ENCODE measurements at regions not wholly inside any gene's neighbourhood (a gene's known extent, or its start where the extent isn't known, plus 50 kb on each side); places are given as distances from the start of the nearest gene placed in this dataset.

DNA sequence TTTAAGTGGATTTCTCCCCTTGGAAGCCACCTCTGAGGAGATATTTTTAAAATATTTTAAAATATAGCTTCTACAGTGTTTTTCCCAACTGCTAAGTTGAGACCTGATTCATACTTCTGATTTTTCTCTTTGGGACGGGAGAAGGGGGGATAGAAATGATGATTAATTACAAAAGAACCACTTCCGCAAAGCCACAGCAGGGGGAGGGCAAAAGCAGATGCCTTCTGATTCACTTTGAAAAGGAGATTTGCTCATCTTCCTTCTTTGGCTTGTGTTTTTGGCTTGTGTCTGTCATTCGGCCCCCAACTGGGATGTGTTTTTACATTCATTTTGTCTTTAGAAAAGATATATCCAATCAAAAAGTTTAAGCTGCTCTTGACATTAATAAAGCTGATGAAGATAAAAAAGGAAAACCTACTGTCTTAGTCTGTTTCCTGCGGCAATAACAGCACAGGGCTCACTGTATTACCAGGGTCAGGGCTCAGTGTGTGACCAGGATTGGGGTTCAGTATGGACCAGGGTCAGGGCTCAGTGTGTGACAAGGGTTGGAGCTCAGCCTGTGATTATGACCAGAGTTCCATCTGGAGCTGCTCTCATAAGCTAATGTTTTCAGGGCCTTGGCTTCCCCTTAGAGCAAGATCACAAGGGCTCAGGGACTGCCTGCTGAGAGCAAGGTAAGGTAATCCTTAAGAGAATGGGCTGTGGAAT, 223.2 kb downstream of the MTHFS start:
- peak; percentile 85 for DNase-seq

DNA sequence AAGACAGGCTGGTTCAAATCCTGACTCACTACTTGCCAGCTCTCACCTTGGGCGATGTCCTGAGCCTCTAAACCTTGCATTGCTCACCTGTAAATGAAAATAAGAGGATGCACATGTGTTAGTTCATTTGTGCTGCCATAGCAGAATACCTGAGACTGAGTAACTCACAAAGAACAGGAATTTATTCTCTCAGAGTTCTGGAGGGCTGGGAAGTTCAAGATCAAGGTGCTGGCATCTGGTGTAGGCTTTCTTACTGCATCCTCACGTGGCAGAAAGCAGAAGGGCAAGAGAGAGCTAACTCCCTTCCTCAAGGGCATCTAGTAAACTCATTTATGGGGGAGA, 222.7 kb downstream of the MTHFS start:
- no peak for DNase-seq

DNA sequence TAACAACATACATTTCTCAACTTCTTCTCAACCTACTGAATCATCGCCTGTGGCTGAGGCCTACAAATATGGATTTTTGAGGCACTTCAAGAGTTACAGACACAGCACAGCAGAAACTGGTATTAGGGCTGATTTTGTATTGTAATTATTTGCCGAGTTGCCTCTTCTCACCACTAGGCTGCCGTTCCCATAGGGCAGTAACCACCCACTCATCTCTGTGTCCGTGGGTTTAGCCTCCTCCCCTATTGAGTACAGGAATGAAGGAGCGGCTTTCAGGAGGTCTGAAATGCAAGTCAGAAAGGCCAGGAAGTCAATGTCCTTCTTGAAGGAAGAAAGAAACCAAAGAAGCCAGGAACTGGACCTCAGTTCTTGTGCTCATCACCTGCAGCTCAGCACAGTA, 220.8 kb downstream of the MTHFS start:
- DNase-seq = peak; percentile 5

DNA sequence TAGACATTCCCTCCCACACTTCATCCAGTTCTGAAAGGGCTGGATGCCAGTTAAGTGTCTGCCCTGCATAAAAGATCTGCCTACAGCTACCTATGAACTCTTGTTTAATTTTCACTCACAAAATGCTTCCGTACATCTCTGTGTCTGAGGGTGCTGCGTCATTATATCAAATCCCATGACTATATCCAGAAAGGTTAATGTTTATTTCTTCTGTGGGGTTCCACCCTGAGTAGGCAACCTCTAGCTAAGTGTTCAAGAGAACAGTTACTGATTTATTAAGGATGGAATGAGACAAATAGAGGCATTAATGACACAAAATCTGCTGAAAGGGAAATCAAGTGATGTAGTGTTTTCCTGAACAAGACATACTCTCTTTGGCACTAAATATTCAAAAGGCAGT, 220.2 kb downstream of the MTHFS start:
- DNase-seq = no peak

DNA sequence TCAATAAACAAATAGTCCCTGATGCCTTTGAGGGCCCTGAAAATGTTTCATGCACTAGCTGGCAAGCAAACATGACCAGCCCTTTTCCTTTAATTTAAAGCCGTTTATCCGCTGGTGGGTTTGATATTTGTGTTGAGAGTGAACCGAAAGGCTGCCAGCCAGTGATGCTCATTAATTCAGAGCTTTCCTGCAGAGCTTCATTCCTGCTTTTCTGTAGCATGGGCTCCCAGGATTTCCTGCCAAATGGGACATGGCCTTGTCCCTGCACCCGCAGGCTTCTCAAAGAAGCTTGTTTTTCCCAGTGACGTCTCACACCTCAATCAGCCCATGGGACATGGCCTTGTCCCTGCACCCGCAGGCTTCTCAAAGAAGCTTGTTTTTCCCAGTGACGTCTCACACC, 219.6 kb downstream of the MTHFS start:
- no peak for DNase-seq

DNA sequence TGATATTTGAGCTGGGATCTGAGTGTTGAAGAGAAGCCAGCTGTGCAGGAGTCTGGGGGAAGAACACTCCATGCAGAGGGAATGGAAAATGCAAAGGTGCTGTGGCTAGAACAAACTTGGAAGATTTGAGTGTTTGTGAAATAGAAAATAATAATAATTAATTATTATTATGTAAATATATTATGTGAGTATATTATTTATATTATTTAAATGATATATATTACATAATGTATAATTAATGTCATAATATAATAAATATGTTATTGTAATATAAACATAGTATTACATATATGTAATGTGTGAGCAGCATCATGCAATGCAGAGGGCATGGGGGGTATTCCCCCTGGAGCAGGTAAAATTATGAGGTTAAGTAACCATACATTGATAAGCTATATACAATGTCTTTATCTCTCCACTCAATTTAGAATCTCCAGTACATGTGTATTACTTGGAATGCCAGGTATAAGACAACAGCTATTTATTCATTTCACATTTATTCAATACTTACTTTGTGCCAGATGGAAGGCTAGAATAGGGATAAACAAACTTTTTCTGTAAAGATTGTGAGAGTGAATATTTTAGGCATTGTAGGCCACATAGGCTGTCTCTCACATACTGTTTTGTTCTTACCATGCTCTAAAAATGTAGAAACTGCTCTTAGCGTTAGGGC, 218.6 kb downstream of the MTHFS start:
- DNase-seq = no peak

DNA sequence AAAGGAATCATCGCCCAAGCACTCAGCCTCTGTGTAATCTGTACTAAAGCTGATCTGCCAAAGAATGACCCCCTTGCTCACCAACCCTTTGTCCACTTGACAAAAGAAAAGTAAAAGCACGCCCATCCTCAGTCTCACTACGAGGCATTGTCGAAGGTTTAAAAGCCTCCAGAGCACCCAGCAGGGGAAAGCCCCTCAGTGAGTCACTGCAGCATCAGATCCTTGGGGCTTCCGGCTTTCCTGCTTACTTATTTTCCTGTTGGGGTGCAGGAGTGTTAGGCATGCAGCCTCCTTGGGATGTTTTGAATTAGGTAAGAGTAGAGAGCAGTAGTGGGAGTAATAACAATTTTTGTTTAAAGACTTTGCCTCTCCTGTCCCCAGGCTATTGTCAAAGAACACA, 216.1 kb downstream of the MTHFS start:
- peak; percentile 93 for DNase-seq

DNA sequence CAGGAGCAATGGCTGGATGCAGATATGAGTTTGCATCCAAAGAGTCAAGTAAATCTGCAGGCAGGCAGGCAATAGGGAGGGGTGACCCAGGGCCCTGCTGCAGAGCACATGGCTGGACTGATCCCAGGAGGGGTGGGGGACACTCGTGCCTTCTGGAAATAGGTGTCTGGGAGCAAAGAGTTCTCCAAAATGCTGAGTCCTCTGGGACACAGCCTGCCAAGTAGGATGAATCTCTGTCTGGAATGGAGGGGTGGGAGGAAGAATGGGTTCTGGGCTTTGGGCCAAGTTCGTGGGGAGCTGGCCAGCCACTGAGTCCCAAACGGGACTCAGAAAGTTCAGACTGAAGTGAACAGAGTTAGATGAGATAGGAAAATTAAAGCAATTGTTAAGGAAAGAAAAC, 214.5 kb downstream of the MTHFS start:
- peak; percentile 83 for DNase-seq

DNA sequence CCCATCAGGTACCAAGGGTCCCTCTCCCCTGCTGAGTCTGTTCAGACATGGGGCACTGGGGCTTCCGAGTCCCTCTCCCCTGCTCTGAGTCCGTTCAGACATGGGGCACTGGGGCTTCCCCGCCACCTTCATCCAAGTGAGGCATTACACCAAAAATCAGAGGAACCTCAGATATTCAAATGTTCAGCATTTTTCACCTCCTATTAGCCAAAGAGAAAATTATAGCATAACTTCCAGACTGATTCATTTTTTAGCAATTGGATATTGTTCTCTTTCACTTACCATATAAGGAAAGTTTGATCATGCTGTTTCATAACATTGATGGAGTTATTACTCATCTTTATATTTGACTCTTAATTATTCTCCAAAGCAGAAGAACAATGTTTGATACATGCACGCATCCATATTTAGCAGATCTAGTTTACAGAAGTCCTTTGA, 213.9 kb downstream of the MTHFS start:
- peak; percentile 78 for DNase-seq

DNA sequence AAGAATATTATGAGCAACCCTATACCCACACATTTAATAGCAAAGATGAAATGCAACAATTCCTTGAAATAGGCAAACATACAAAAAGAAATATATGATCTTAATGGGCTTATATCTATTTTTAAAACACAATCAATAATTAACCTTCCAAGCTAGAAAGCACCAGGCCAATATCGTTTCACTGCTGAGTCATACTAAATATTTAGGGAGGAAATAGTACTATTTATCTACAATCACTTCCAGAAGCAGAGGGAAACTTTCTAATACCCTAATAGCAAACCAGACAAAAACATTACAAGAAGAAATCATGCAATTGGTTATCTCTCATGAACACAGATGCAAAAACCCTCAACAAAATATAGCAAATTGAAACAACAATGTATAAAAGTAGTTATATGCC, 207.8 kb downstream of the MTHFS start:
- DNase-seq = no peak

DNA sequence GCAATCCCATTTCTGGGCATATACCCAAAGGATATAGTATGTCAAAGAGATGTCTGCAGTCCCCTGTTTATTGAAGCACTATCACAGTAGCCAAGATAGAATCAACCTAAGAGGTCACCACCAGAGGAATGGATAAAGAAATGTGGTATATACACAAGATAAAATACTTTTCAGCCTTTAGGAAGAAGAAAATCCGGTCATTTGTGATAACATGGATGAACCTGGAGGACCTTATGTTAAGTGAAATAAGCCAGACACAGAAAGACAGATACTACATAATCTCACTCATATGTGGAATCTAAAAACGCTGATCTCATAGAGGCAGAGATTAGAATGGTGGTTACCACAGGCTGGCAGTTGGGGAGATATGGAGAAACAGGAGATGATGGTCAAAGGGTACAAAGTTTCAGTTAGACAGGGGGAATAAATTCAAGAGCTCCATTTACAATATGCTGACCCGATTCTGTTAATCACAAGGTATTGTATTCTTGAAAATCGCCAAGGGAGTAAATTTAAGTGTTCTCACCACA, 195.8 kb downstream of the MTHFS start:
- DNase-seq = no peak

DNA sequence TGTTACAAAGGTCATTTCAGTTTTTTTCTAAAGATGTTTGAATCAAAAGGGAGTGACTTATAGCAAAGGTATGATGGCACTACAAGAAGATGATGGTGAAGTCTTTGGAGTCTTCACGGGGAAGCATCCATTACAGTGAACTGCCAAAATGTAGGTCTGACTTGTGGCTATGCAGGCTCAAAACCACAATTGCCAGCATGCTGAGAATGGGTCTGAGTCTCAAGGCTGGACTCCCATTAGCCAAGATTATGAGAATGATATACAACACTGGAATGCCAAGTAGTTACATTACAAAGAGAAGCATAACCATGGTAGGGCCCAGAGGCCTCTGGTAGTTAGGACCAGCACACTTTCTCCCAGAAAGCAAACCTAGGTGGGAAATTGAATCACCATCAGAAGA, 194.2 kb downstream of the MTHFS start:
- peak; percentile 12 for DNase-seq

DNA sequence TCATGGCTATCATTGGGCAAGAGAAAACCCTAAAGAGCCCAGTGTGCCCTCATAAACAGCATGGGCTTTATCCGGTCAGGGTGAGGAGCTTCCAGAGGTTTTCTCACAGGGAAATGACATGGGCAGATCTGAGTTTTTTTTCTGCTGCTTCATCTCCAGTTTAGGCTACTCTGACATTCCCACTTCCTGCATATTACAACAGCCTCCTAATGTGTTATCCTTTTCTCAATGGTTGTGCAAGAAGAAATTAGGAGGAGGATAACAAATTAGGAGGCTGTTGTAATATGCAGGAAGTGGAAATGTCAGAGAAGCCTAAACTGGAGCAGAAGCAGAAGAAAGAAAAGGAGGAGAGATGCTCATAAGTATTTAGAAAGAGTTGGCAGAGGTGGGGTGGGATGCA, 175.6 kb downstream of the MTHFS start:
- no peak for DNase-seq

DNA sequence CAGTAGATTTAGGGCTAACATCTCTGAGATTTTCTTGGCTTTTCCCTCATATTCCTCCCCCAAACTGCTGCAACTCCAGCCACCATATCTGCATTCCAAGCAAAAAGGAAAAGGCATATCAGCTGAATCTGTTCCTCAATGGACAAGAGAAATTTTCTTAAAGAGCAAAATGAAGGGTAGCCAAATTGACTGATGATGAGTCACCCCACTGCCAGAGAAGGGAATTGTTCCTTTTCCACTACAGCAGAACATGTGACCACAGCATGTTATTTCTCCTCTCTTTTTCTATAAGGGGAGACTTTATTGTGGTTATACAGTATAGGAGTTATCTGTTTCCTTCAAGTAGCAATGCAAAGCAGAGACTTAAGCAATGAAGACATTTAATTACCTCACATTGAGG, 172.5 kb downstream of the MTHFS start:
- peak; percentile 56 for DNase-seq

DNA sequence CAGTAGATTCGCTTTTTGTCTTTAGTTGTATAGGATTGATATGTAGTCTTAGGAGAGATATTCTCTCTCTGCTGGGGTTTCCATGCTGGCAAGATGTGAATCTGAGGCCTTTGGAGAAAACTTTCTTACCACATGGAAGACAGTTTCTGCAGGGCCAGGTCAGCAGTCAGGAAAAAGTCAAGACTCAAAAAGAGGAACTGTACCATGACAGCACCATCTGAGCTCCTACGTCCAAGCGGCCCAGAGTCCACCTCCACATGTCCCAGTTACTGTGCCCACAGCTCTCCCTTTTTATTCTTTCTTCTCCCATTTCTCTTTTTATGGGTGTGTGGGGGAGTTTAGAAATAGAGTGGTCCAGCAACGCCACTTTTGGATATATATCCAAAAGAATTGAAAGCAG, 172.0 kb downstream of the MTHFS start:
- DNase-seq = no peak

DNA sequence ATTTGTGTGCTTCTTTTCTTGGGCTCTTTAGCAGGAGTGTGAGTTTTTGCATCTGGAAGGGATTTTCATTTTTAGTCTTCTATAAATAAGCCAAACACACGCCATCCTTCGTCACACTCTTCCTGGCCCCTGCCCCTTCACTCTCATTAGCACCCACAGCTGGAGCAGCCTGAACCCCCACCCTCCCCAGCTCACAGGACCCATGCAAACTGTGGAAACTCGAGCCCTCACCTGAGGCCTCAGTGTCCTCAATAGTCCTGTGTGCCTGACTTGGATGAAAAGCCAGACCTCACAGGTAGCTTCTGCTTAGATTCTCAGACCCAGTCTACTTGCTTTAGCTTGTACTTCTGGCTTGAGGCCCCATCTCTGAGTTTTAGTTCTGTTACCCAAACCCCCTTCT, 167.9 kb downstream of the MTHFS start:
- DNase-seq = no peak

DNA sequence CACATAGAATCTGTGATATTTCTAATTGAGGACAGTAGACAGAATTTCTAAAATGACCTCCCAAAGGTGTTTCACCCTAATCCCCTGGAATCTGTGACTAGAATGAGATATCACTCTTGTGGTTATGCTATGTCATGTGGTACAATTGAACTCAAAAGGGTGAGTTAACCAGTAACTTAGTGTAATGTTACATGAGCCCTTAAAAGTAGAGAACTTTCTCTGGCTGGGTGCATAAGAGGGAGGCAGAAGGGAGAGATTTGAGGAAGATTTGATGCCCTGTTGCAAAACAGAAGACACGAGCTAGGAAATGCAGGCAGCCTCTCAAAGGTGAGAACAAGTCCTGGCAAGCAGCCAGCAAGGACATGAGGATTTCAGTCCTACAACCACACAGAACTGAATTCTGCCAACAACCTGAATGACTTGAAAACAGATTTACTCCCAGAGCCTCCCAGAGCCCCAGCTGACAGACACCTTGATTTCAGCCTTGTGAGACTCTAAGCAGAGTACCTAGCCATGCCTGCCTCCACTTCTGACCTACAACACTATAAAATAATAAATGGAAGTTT, 160.3 kb downstream of the MTHFS start:
- DNase-seq = no peak

DNA sequence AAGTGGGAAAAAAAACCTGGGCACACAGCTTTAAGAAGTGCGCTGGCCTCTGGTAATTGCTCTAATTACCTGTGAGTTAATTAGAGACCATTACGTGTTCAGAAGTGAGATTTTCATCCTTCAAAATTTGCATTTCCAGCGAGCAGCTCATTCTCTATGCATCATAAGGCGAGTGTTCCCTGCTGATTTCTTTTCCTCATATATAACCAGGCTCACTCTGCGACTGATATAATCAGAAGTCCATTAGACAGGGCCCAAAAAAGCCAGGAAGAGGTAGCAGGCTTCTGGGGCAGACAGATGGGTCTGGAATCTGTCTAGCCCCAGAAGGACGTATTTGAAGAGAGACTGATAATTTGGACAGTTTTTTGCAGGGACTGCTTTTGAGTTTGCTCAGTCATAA, 158.7 kb downstream of the MTHFS start:
- DNase-seq = no peak

DNA sequence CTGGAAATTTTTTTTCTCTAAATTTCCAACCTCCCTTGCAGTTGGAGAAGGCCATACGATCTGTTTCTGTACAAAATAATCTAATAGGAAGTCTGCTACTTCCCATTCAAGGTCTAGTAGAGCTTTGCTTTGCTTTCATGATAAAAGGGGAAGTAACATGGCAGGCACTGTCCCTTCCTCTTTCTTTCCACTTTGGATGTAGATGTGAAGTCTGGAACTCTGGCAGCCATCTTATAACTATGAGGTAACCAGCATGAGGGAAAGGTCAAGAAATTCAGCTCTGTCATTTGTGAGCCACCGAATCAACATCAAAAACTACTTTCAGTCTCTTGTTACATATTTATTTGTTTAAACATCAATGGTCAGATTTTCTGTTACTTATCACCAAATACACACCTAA, 156.3 kb downstream of the MTHFS start:
- no peak for DNase-seq

DNA sequence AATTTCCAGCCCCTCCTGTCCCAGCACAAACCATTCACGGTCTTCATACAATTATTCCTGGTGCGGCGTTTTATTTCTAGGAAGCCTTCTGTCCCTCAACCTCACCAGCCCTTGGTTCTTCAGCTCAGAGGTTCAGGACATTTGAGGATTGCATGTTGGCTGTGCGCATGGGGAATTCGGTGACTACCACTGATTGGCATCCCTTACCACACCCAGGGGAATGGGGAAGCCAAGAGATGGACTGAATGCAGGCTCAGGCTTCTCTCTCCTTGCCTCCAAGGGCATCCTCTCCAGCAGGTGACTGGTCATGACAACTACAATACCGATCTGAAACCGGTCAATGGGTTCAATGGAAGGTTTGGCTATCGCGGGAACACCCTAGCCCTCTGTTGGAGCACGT, 153.8 kb downstream of the MTHFS start:
- peak; percentile 46 for DNase-seq

DNA sequence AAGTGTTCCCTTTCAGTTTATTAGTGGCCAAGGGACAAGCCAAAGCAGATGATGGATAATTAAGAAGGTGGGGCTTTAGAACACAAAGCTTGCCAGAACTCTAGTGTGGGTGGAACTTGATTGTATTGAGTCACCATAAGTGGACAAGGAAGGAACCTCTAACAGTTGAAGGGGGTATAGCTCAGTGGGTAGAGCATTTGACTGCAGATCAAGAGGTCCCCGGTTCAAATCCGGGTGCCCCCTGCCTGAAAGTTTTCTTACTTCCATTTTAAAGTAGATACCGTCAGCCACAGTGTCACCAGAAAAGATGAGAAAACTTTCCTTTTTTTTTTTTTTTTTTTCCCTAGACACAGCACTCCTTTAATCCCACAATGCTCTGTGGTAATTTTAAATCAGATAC, 152.3 kb downstream of the MTHFS start:
- DNase-seq = peak; percentile 46

DNA sequence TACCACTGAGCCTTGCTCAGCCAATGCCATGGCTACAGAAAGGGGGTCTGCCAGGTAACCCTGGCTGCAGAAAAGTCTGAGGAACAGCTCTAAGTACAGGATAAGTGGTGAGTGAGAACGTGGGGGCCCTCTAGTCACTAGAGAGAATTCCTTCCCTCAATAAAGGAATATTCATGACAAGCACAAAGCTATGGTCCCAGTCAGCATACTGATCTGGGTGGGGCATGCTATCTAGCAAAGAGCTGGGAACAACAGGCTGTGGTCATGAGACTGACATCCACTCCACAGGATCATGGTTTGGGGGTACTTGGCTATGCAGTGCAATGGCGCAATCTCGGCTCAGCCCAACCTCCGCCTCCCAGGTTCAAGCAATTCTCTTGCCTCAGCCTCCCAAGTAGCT, 140.4 kb downstream of the MTHFS start:
- no peak for DNase-seq

DNA sequence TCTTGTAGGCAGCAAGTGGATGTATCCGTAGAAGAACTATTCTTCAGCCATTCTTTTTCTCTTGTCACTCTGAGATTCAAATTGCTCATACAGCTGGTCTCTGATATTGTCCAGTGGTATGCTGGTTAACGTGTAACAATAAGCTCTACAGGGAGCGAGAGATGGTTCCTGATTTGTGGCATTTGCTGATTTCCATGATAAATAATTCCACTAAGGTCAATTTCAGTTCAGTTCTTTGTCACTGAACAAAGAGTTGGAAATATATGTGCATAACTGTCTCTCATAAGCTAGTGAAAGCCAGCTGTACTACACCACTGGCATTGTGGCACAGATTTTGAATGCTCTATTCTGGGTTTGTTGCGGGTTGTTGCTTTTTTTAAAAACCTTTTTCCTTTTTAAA, 131.7 kb downstream of the MTHFS start:
- no peak for DNase-seq

DNA sequence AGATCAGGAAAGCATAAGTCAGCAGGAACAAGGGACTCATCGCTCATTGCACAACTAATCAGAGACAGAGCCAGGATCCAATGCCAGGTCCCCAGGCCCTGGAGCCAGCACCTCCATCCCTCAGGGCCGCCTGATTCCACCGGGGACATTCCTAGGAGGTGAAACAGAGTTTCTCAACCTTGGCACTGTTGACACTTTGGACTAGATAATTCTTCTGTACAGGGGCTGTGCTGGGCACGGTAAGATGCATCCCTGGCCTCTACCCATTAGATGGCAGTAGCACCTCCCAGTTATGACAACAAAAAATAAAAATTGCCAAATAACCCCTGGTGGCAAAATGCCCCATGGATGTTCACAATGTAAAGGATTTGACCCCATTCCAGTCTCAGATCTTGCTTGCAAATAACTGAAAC, 127.7 kb downstream of the MTHFS start:
- DNase-seq = peak; percentile 13
